Endodermal cell (in vitro differentiated cells): ENCODE measurements at regions not wholly inside any gene's neighbourhood (a gene's known extent, or its start where the extent isn't known, plus 50 kb on each side); places are given as distances from the start of the nearest gene placed in this dataset.

ENCODE experiments used
- DNase-seq: peaks from one replicate; pipeline ENCODE4 v3.0.0-alpha.2; 2017
- H3K27ac ChIP-seq: 2 replicates; pipeline ENCODE4 v1.5.1; 2013; ENCODE audit warnings: mild to moderate bottlenecking, low read depth, low read length, moderate library complexity
- H3K27me3 ChIP-seq: 2 replicates; pipeline ENCODE4 v1.6.1; 2013; ENCODE audit warnings: mild to moderate bottlenecking, low read length, moderate library complexity; ENCODE audit not compliant: insufficient read depth, control insufficient read depth, poor library complexity, severe bottlenecking
- H3K36me3 ChIP-seq: 2 replicates; pipeline ENCODE4 v1.7.0; 2013; ENCODE audit warnings: mild to moderate bottlenecking, low read length, moderate library complexity; ENCODE audit not compliant: control insufficient read depth, insufficient read depth
- H3K4me1 ChIP-seq: one replicate; pipeline ENCODE4 v1.7.0; 2013; ENCODE audit warnings: low read length; ENCODE audit not compliant: control insufficient read depth, insufficient read depth
- H3K4me3 ChIP-seq: 2 replicates; pipeline ENCODE4 v1.5.1; 2013; ENCODE audit warnings: mild to moderate bottlenecking, low read length, moderate library complexity
- H3K9ac ChIP-seq: 2 replicates; pipeline ENCODE4 v1.6.1; 2013; ENCODE audit warnings: mild to moderate bottlenecking, low read length, moderate library complexity; ENCODE audit not compliant: poor library complexity, severe bottlenecking; ENCODE audit errors: extremely low read depth
- H3K9me3 ChIP-seq: 2 replicates; pipeline ENCODE4 v1.6.1; 2013; ENCODE audit warnings: mild to moderate bottlenecking, low read length, moderate library complexity; ENCODE audit not compliant: control insufficient read depth
- H3K27ac Mint-ChIP-seq: 2 replicates; pipeline ENCODE4 v1.8.0; 2020; ENCODE audit warnings: mixed read lengths
- H3K27me3 Mint-ChIP-seq: 2 replicates; pipeline ENCODE4 v1.8.0; 2021; ENCODE audit warnings: mild to moderate bottlenecking, mixed read lengths; ENCODE audit not compliant: insufficient read depth
- H3K36me3 Mint-ChIP-seq: 2 replicates; pipeline ENCODE4 v1.8.0; 2020; ENCODE audit warnings: low read depth, mixed read lengths
- H3K4me1 Mint-ChIP-seq: 2 replicates; pipeline ENCODE4 v1.8.0; 2020; ENCODE audit warnings: mixed read lengths
- H3K4me3 Mint-ChIP-seq: 2 replicates; pipeline ENCODE4 v1.8.0; 2020; ENCODE audit warnings: mild to moderate bottlenecking, moderate library complexity, mixed read lengths
- H3K9me3 Mint-ChIP-seq: 2 replicates; pipeline ENCODE4 v1.8.0; 2020; ENCODE audit warnings: mild to moderate bottlenecking, mixed read lengths
- CTCF ChIP-seq: fragments of 200-600 bp; sonication (generic); conservative IDR thresholded peaks from 2 replicates; pipeline ENCODE4 v1.5.0; 2021; ENCODE audit warnings: antibody characterized with exemption, mild to moderate bottlenecking
- WGBS, 2 experiments: methylation state at CpG; one replicate each; pipeline versions ENCODE4 v1.1.5 to v1.1.7; 2013; ENCODE audit warnings: missing lambda C conversion rate in 2 of 2, mixed read lengths in 1 of 2; ENCODE audit not compliant: insufficient coverage in 1 of 2, insufficient read length in 1 of 2; 5-methylcytosine and 5-hydroxymethylcytosine counted together

GRCh38 chr4:124330045-124330444 is 382.5 kb downstream of the ANKRD50 start:
- H3K27ac Mint-ChIP-seq: no peak overlapping the region
- no peak for TF ChIP-seq CTCF
- H3K27me3 Mint-ChIP-seq: no peaks in the 10 kb centered on the region
- H3K9me3 Mint-ChIP-seq: no peaks in the 10 kb centered on the region
- Histone ChIP-seq H3K36me3 (no peaks in the 10 kb centered on the region), H3K9ac (no peak overlapping the region), H3K9me3 (no peaks in the 10 kb centered on the region), H3K4me1 (no peaks in the 10 kb centered on the region), H3K27ac (no peak overlapping the region), H3K4me3 (no peak overlapping the region), H3K27me3 (no peaks in the 10 kb centered on the region)
- H3K4me3 Mint-ChIP-seq: no peak overlapping the region
- no peak for DNase-seq
- no peaks in the 10 kb centered on the region for H3K36me3 Mint-ChIP-seq
- 94% methylated on average over 2 to 3 of the region's 3 CpGs for WGBS, 2 experiments
- H3K4me1 Mint-ChIP-seq: no peaks in the 10 kb centered on the region

GRCh38 chr4:124331781-124332180 is 380.8 kb downstream of the ANKRD50 start:
- H3K4me1 ChIP-seq: no peaks in the 10 kb centered on the region
- no peak overlapping the region for H3K4me3 Mint-ChIP-seq
- no peak for DNase-seq
- no peak for TF ChIP-seq CTCF
- H3K27ac Mint-ChIP-seq: no peak overlapping the region
- no peaks in the 10 kb centered on the region for H3K36me3 Mint-ChIP-seq
- H3K27me3 Mint-ChIP-seq: no peaks in the 10 kb centered on the region
- WGBS, 2 experiments: 100% methylated on average over 1 of the region's 1 CpG; no CpG with 5 or more reads in 1 of the 2 experiments
- no peaks in the 10 kb centered on the region for H3K36me3 ChIP-seq
- no peak overlapping the region for H3K9ac ChIP-seq
- H3K9me3 Mint-ChIP-seq: no peaks in the 10 kb centered on the region
- H3K4me1 Mint-ChIP-seq: no peaks in the 10 kb centered on the region
- no peak overlapping the region for H3K27ac ChIP-seq
- no peaks in the 10 kb centered on the region for H3K9me3 ChIP-seq
- no peaks in the 10 kb centered on the region for H3K27me3 ChIP-seq
- no peak overlapping the region for H3K4me3 ChIP-seq

- whole genome bisulfite sequencing, 2 experiments: 80 to 81% methylated on average over 3 of the region's 4 CpGs
- H3K27me3 Mint-ChIP-seq: no peaks in the 10 kb centered on the region
- no peak overlapping the region for H3K9ac ChIP-seq
- H3K9me3 Mint-ChIP-seq: no peaks in the 10 kb centered on the region
- H3K4me1 ChIP-seq: no peaks in the 10 kb centered on the region
- H3K4me3 Mint-ChIP-seq: no peak overlapping the region
- no peaks in the 10 kb centered on the region for H3K4me1 Mint-ChIP-seq
- DNase-seq: no peak
- no peak overlapping the region for H3K27ac ChIP-seq
- no peaks in the 10 kb centered on the region for H3K36me3 ChIP-seq
- H3K4me3 ChIP-seq: no peak overlapping the region
- no peaks in the 10 kb centered on the region for H3K27me3 ChIP-seq
- H3K9me3 ChIP-seq: no peaks in the 10 kb centered on the region
- H3K27ac Mint-ChIP-seq: no peak overlapping the region
- H3K36me3 Mint-ChIP-seq: no peaks in the 10 kb centered on the region
- TF ChIP-seq CTCF: no peak
These were observed 379.1 kb downstream of the ANKRD50 start for GRCh38 chr4:124333466-124333865.
